ENCODE measurements at regions not wholly inside any gene's neighbourhood (a gene's known extent, or its start where the extent isn't known, plus 50 kb on each side); places are given as distances from the start of the nearest gene placed in this dataset.

GRCh38 chr3:147937891-147938290 lies 528.7 kb downstream of the ZIC1 start:
- no peak overlapping the region for H3K4me3 ChIP-seq (ENCODE audit: low read length)
- no peaks in the 10 kb centered on the region for H3K9me3 ChIP-seq (ENCODE audit: control insufficient read depth, low read length)
- TF ChIP-seq CTCF (conservative IDR thresholded peaks at IDR 0.05) = no peak
- 93% methylated on average over 2 of the region's 2 CpGs; no CpG with 5 or more reads in 1 of the 2 experiments for WGBS, 2 experiments (ENCODE audit: insufficient coverage in 1 of 2, insufficient read length in 1 of 2)
- no peak overlapping the region for H3K27ac ChIP-seq (ENCODE audit: low read depth, low read length)
- H3K27me3 Mint-ChIP-seq (ENCODE audit: insufficient read depth) = no peaks in the 10 kb centered on the region
- no peak overlapping the region for H3K9ac ChIP-seq (ENCODE audit: extremely low read depth, low read length, poor library complexity, severe bottlenecking)
- H3K9me3 Mint-ChIP-seq = no peaks in the 10 kb centered on the region
- H3K4me3 Mint-ChIP-seq = no peak overlapping the region
- DNase-seq = no peak
- H3K4me1 Mint-ChIP-seq = peaks cover 22% of the 10 kb centered on the region
- peaks cover 3% of the 10 kb centered on the region for H3K4me1 ChIP-seq (ENCODE audit: control insufficient read depth, insufficient read depth, low read length)
- H3K36me3 Mint-ChIP-seq (ENCODE audit: low read depth) = no peaks in the 10 kb centered on the region
- H3K27ac Mint-ChIP-seq = no peak overlapping the region
- no peaks in the 10 kb centered on the region for H3K36me3 ChIP-seq (ENCODE audit: control insufficient read depth, insufficient read depth, low read length)
- no peaks in the 10 kb centered on the region for H3K27me3 ChIP-seq (ENCODE audit: control insufficient read depth, insufficient read depth, low read length, poor library complexity, severe bottlenecking)

GRCh38 chr3:147939425-147939824 lies 530.3 kb downstream of the ZIC1 start:
- no peaks in the 10 kb centered on the region for H3K36me3 ChIP-seq (ENCODE audit: control insufficient read depth, insufficient read depth, low read length)
- H3K4me3 ChIP-seq (ENCODE audit: low read length) = no peak overlapping the region
- TF ChIP-seq CTCF (conservative IDR thresholded peaks at IDR 0.05) = no peak
- Mint-ChIP-seq H3K27ac (no peak overlapping the region), H3K27me3 (ENCODE audit: insufficient read depth) (no peaks in the 10 kb centered on the region), H3K9me3 (no peaks in the 10 kb centered on the region), H3K4me1 (peaks cover 15% of the 10 kb centered on the region), H3K4me3 (no peak overlapping the region), H3K36me3 (ENCODE audit: low read depth) (no peaks in the 10 kb centered on the region)
- H3K27me3 ChIP-seq (ENCODE audit: control insufficient read depth, insufficient read depth, low read length, poor library complexity, severe bottlenecking) = no peaks in the 10 kb centered on the region
- H3K9ac ChIP-seq (ENCODE audit: extremely low read depth, low read length, poor library complexity, severe bottlenecking) = no peak overlapping the region
- no peak overlapping the region for H3K27ac ChIP-seq (ENCODE audit: low read depth, low read length)
- H3K9me3 ChIP-seq (ENCODE audit: control insufficient read depth, low read length) = no peaks in the 10 kb centered on the region
- DNase-seq = no peak
- H3K4me1 ChIP-seq (ENCODE audit: control insufficient read depth, insufficient read depth, low read length) = peaks cover 3% of the 10 kb centered on the region
- WGBS, 2 experiments (ENCODE audit: insufficient coverage in 1 of 2, insufficient read length in 1 of 2) = 80 to 87% methylated on average over 2 of the region's 2 CpGs

- 40 to 57% methylated on average over 1 to 7 of the region's 7 CpGs for WGBS, 2 experiments (ENCODE audit: insufficient coverage in 1 of 2, insufficient read length in 1 of 2)
- no peak overlapping the region for H3K27ac ChIP-seq (ENCODE audit: low read depth, low read length)
- H3K27me3 ChIP-seq (ENCODE audit: control insufficient read depth, insufficient read depth, low read length, poor library complexity, severe bottlenecking) = no peaks in the 10 kb centered on the region
- peaks cover 11% of the 10 kb centered on the region for H3K4me1 Mint-ChIP-seq
- H3K36me3 ChIP-seq (ENCODE audit: control insufficient read depth, insufficient read depth, low read length) = no peaks in the 10 kb centered on the region
- TF ChIP-seq CTCF (conservative IDR thresholded peaks at IDR 0.05) = no peak
- no peak overlapping the region for H3K4me3 ChIP-seq (ENCODE audit: low read length)
- H3K27ac Mint-ChIP-seq = no peak overlapping the region
- no peaks in the 10 kb centered on the region for H3K9me3 ChIP-seq (ENCODE audit: control insufficient read depth, low read length)
- no peaks in the 10 kb centered on the region for H3K27me3 Mint-ChIP-seq (ENCODE audit: insufficient read depth)
- no peak overlapping the region for H3K9ac ChIP-seq (ENCODE audit: extremely low read depth, low read length, poor library complexity, severe bottlenecking)
- no peak for DNase-seq
- H3K36me3 Mint-ChIP-seq (ENCODE audit: low read depth) = no peaks in the 10 kb centered on the region
- no peaks in the 10 kb centered on the region for H3K9me3 Mint-ChIP-seq
- H3K4me3 Mint-ChIP-seq = no peak overlapping the region
- peaks cover 3% of the 10 kb centered on the region for H3K4me1 ChIP-seq (ENCODE audit: control insufficient read depth, insufficient read depth, low read length)
Measured at GRCh38 chr3:147939839-147940238, 530.7 kb downstream of the ZIC1 start.
